ENCODE measurements at regions not wholly inside any gene's neighbourhood (a gene's known extent, or its start where the extent isn't known, plus 50 kb on each side); places are given as distances from the start of the nearest gene placed in this dataset.

- H3K4me3 ChIP-seq (ENCODE audit: low read length) = no peak overlapping the region
- TF ChIP-seq CTCF (IDR thresholded peaks at IDR 0.05) = no peak
- no peaks in the 10 kb centered on the region for H3K27me3 ChIP-seq (ENCODE audit: control insufficient read depth, insufficient read depth, low read length)
- Mint-ChIP-seq H3K36me3 (no peaks in the 10 kb centered on the region), H3K4me1 (no peaks in the 10 kb centered on the region), H3K4me3 (no peak overlapping the region), H3K27me3 (ENCODE audit: low read depth in 2 of 2) (peaks cover 7 to 22% of the 10 kb centered on the region in 2 donors), H3K9me3 (no peaks in the 10 kb centered on the region), H3K27ac (no peak overlapping the region)
- DNase-seq (no peak), ATAC-seq (no peak)
- no peaks in the 10 kb centered on the region for H3K9me3 ChIP-seq (ENCODE audit: control insufficient read depth, insufficient read depth, low read length)
- no peaks in the 10 kb centered on the region for H3K36me3 ChIP-seq (ENCODE audit: control insufficient read depth, insufficient read depth, low read length)
- no peaks in the 10 kb centered on the region for H3K4me1 ChIP-seq (ENCODE audit: control insufficient read depth, insufficient read depth, low read length)
- 48% methylated on average over 6 of the region's 6 CpGs for WGBS (ENCODE audit: insufficient coverage)
- no peak overlapping the region for H3K27ac ChIP-seq (ENCODE audit: low read length)
- intact Hi-C loops (cut with micrococcal nuclease) = no loop called here
These were observed 155.5 kb upstream of the WWC1 start for GRCh38 chr5:168135897-168136296.

- no peaks in the 10 kb centered on the region for H3K4me1 ChIP-seq (ENCODE audit: control insufficient read depth, insufficient read depth, low read length)
- H3K27me3 ChIP-seq (ENCODE audit: control insufficient read depth, insufficient read depth, low read length) = no peaks in the 10 kb centered on the region
- Mint-ChIP-seq H3K4me3 (no peak overlapping the region), H3K4me1 (no peaks in the 10 kb centered on the region), H3K27me3 (ENCODE audit: low read depth in 2 of 2) (peaks cover 7 to 22% of the 10 kb centered on the region in 2 donors), H3K36me3 (no peaks in the 10 kb centered on the region), H3K27ac (no peak overlapping the region), H3K9me3 (no peaks in the 10 kb centered on the region)
- 88% methylated on average over 5 of the region's 5 CpGs for WGBS (ENCODE audit: insufficient coverage)
- H3K27ac ChIP-seq (ENCODE audit: low read length) = no peak overlapping the region
- ATAC-seq (no peak), DNase-seq (no peak)
- no peaks in the 10 kb centered on the region for H3K36me3 ChIP-seq (ENCODE audit: control insufficient read depth, insufficient read depth, low read length)
- TF ChIP-seq CTCF (IDR thresholded peaks at IDR 0.05) = no peak
- H3K9me3 ChIP-seq (ENCODE audit: control insufficient read depth, insufficient read depth, low read length) = no peaks in the 10 kb centered on the region
- H3K4me3 ChIP-seq (ENCODE audit: low read length) = no peak overlapping the region
- intact Hi-C loops (cut with micrococcal nuclease) = no loop called here
These were observed 155.1 kb upstream of the WWC1 start for GRCh38 chr5:168136340-168136739.

- TF ChIP-seq CTCF (IDR thresholded peaks at IDR 0.05) = no peak
- Mint-ChIP-seq H3K36me3 (no peaks in the 10 kb centered on the region), H3K9me3 (no peaks in the 10 kb centered on the region), H3K4me3 (no peak overlapping the region), H3K27ac (no peak overlapping the region), H3K4me1 (no peaks in the 10 kb centered on the region), H3K27me3 (ENCODE audit: low read depth in 2 of 2) (peaks cover 3 to 18% of the 10 kb centered on the region in 2 donors)
- ATAC-seq (no peak), DNase-seq (peak in 1 of 2 donors; percentile 17)
- H3K4me1 ChIP-seq (ENCODE audit: control insufficient read depth, insufficient read depth, low read length) = no peaks in the 10 kb centered on the region
- no peaks in the 10 kb centered on the region for H3K36me3 ChIP-seq (ENCODE audit: control insufficient read depth, insufficient read depth, low read length)
- WGBS (ENCODE audit: insufficient coverage) = 25% methylated on average over 2 of the region's 2 CpGs
- H3K27me3 ChIP-seq (ENCODE audit: control insufficient read depth, insufficient read depth, low read length) = no peaks in the 10 kb centered on the region
- intact Hi-C loops (cut with micrococcal nuclease) = no loop called here
- no peak overlapping the region for H3K4me3 ChIP-seq (ENCODE audit: low read length)
- H3K9me3 ChIP-seq (ENCODE audit: control insufficient read depth, insufficient read depth, low read length) = no peaks in the 10 kb centered on the region
- H3K27ac ChIP-seq (ENCODE audit: low read length) = no peak overlapping the region
These were observed 154.2 kb upstream of the WWC1 start for GRCh38 chr5:168137265-168137664.

- intact Hi-C loops (cut with micrococcal nuclease) = no loop called here
- H3K4me3 Mint-ChIP-seq = no peak overlapping the region
- no peak overlapping the region for H3K27ac Mint-ChIP-seq
- Histone ChIP-seq H3K4me3 (ENCODE audit: low read length) (no peak overlapping the region), H3K27ac (ENCODE audit: low read length) (no peak overlapping the region), H3K4me1 (ENCODE audit: control insufficient read depth, insufficient read depth, low read length) (no peaks in the 10 kb centered on the region), H3K9me3 (ENCODE audit: control insufficient read depth, insufficient read depth, low read length) (no peaks in the 10 kb centered on the region), H3K36me3 (ENCODE audit: control insufficient read depth, insufficient read depth, low read length) (no peaks in the 10 kb centered on the region), H3K27me3 (ENCODE audit: control insufficient read depth, insufficient read depth, low read length) (no peaks in the 10 kb centered on the region)
- 91% methylated on average over 6 of the region's 6 CpGs for WGBS (ENCODE audit: insufficient coverage)
- H3K27me3 Mint-ChIP-seq (ENCODE audit: low read depth in 2 of 2) = peaks cover 2 to 3% of the 10 kb centered on the region in 2 donors
- no peak for ATAC-seq
- H3K36me3 Mint-ChIP-seq = no peaks in the 10 kb centered on the region
- TF ChIP-seq CTCF (IDR thresholded peaks at IDR 0.05) = no peak
- no peaks in the 10 kb centered on the region for H3K9me3 Mint-ChIP-seq
- peaks cover 0 to 5% of the 10 kb centered on the region in 2 donors for H3K4me1 Mint-ChIP-seq
- no peak for DNase-seq
These were observed 151.2 kb upstream of the WWC1 start for GRCh38 chr5:168140241-168140640.

All from natural killer cell (primary cell).